H9 (cell line): ENCODE measurements at regions not wholly inside any gene's neighbourhood (a gene's known extent, or its start where the extent isn't known, plus 50 kb on each side); places are given as distances from the start of the nearest gene placed in this dataset.
"Not testable (repeated sequence)": the region's sequence is repeated elsewhere in the genome, so short reads cannot be mapped to it uniquely, and the experiment has no call there.

ENCODE experiments used
- DNase-seq: peaks from one replicate; pipeline ENCODE4 v3.0.0-alpha.2; 2017
- H2AFZ ChIP-seq: one replicate; pipeline ENCODE4 v1.6.1; 2013; ENCODE audit warnings: mild to moderate bottlenecking, low read length, control low read depth, moderate library complexity
- H2AK5ac ChIP-seq: 2 replicates; pipeline ENCODE4 v1.6.1; 2013; ENCODE audit warnings: low read length, control low read depth, mixed read lengths; ENCODE audit not compliant: insufficient read length
- H2BK120ac ChIP-seq: one replicate; pipeline ENCODE4 v1.6.1; 2013; ENCODE audit warnings: low read depth, mild to moderate bottlenecking, low read length, control low read depth, inconsistent platforms; ENCODE audit not compliant: poor library complexity, severe bottlenecking
- H2BK12ac ChIP-seq: 2 replicates; pipeline ENCODE4 v1.6.1; 2013; ENCODE audit warnings: low read length, control low read depth, mixed read lengths, low read depth; ENCODE audit not compliant: insufficient read length
- H2BK15ac ChIP-seq: 2 replicates; pipeline ENCODE4 v1.6.1; 2013; ENCODE audit warnings: low read depth, low read length, control low read depth
- H2BK20ac ChIP-seq: one replicate; pipeline ENCODE4 v1.6.1; 2013; ENCODE audit warnings: low read depth, mild to moderate bottlenecking, low read length, control low read depth, inconsistent platforms; ENCODE audit not compliant: poor library complexity, severe bottlenecking
- H2BK5ac ChIP-seq: 2 replicates; pipeline ENCODE4 v1.6.1; 2013; ENCODE audit warnings: low read length, control low read depth, mixed read lengths; ENCODE audit not compliant: insufficient read length
- H3K14ac ChIP-seq: 2 replicates; pipeline ENCODE4 v1.6.1; 2013; ENCODE audit warnings: low read length, control low read depth; ENCODE audit not compliant: insufficient read depth
- H3K18ac ChIP-seq: 2 replicates; pipeline ENCODE4 v1.6.1; 2013; ENCODE audit warnings: low read depth, mild to moderate bottlenecking, mixed read lengths, low read length, control low read depth; ENCODE audit not compliant: insufficient read length
- H3K23ac ChIP-seq: 2 replicates; pipeline ENCODE4 v1.6.1; 2013; ENCODE audit warnings: low read length, control low read depth, mixed read lengths, low read depth; ENCODE audit not compliant: insufficient read length
- H3K23me2 ChIP-seq: 2 replicates; pipeline ENCODE4 v1.6.1; 2013; ENCODE audit warnings: low read depth, mild to moderate bottlenecking, mixed read lengths, low read length, control low read depth; ENCODE audit not compliant: insufficient read length, poor library complexity, severe bottlenecking
- H3K27ac ChIP-seq: 2 replicates; pipeline ENCODE4 v1.5.1; 2013; ENCODE audit warnings: low read length, control low read depth, mixed read lengths, low read depth; ENCODE audit not compliant: insufficient read length
- H3K27me3 ChIP-seq: 2 replicates; pipeline ENCODE4 v1.6.1; 2013; ENCODE audit warnings: low read length, control low read depth, inconsistent platforms; ENCODE audit not compliant: insufficient read depth
- H3K4ac ChIP-seq: 2 replicates; pipeline ENCODE4 v1.6.1; 2013; ENCODE audit warnings: low read depth, mild to moderate bottlenecking, control low read depth, inconsistent platforms, low read length, moderate library complexity
- H3K4me1 ChIP-seq: 2 replicates; pipeline ENCODE4 v1.6.1; 2013; ENCODE audit warnings: low read length, control low read depth, inconsistent platforms; ENCODE audit not compliant: insufficient read depth
- H3K4me2 ChIP-seq: 2 replicates; pipeline ENCODE4 v1.6.1; 2013; ENCODE audit warnings: low read length, control low read depth, mixed read lengths; ENCODE audit not compliant: insufficient read length, insufficient read depth
- H3K56ac ChIP-seq: 2 replicates; pipeline ENCODE4 v1.6.1; 2013; ENCODE audit warnings: low read depth, mild to moderate bottlenecking, mixed read lengths, low read length, control low read depth; ENCODE audit not compliant: insufficient read length
- H3K79me1 ChIP-seq: 2 replicates; pipeline ENCODE4 v1.6.1; 2013; ENCODE audit warnings: low read depth, mild to moderate bottlenecking, moderate library complexity, low read length, control low read depth, inconsistent platforms; ENCODE audit not compliant: insufficient read depth, poor library complexity, severe bottlenecking
- H3K79me2 ChIP-seq: 2 replicates; pipeline ENCODE4 v1.6.1; 2013; ENCODE audit warnings: low read length, control low read depth, inconsistent platforms; ENCODE audit not compliant: insufficient read depth
- H3K9ac ChIP-seq: 2 replicates; pipeline ENCODE4 v1.6.1; 2013; ENCODE audit warnings: low read length, control low read depth, mixed read lengths; ENCODE audit not compliant: insufficient read length; ENCODE audit errors: extremely low read depth
- H3K9me3 ChIP-seq: one replicate; pipeline ENCODE4 v1.6.1; 2013; ENCODE audit warnings: low read depth, low read length, inconsistent platforms; ENCODE audit not compliant: control insufficient read depth
- H3T11ph ChIP-seq: one replicate; pipeline ENCODE4 v1.6.1; 2013; ENCODE audit warnings: mild to moderate bottlenecking, low read length, control low read depth, inconsistent platforms
- H4K20me1 ChIP-seq: one replicate; pipeline ENCODE4 v1.6.1; 2013; ENCODE audit not compliant: control insufficient read depth, insufficient read length, insufficient read depth
- H4K5ac ChIP-seq: 2 replicates; pipeline ENCODE4 v1.6.1; 2013; ENCODE audit warnings: low read depth, mild to moderate bottlenecking, mixed read lengths, low read length, control low read depth; ENCODE audit not compliant: insufficient read length
- H4K8ac ChIP-seq: replicated peaks from 2 replicates; pipeline ENCODE4 v1.6.1; 2013; ENCODE audit warnings: low read length, control low read depth, mixed read lengths, low read depth; ENCODE audit not compliant: insufficient read length
- H4K91ac ChIP-seq: 2 replicates; pipeline ENCODE4 v1.6.1; 2013; ENCODE audit warnings: low read depth, mild to moderate bottlenecking, moderate library complexity, mixed read lengths, low read length, control low read depth; ENCODE audit not compliant: insufficient read length
- H3K27ac Mint-ChIP-seq, 3 experiments: 2 replicates in 2 of 3; 3 replicates in 1 of 3; pipeline ENCODE4 v1.8.0; 2020 to 2021; ENCODE audit warnings: mixed read lengths in 3 of 3, mild to moderate bottlenecking in 1 of 3, moderate library complexity in 1 of 3
- H3K27me3 Mint-ChIP-seq: 2 replicates; pipeline ENCODE4 v1.8.0; 2021; ENCODE audit warnings: low read depth, mild to moderate bottlenecking, moderate library complexity, mixed read lengths
- H3K36me3 Mint-ChIP-seq, 3 experiments: 2 replicates in 2 of 3; 3 replicates in 1 of 3; pipeline ENCODE4 v1.8.0; 2020 to 2021; ENCODE audit warnings: low read depth in 3 of 3, mixed read lengths in 3 of 3; ENCODE audit not compliant: insufficient read depth in 1 of 3
- H3K4me1 Mint-ChIP-seq, 2 experiments: 2 replicates each; pipeline ENCODE4 v1.8.0; 2020; ENCODE audit warnings: mixed read lengths in 2 of 2
- H3K4me3 Mint-ChIP-seq, 2 experiments: 2 replicates in 1 of 2; 3 replicates in 1 of 2; pipeline ENCODE4 v1.8.0; 2020 to 2021; ENCODE audit warnings: mild to moderate bottlenecking in 2 of 2, mixed read lengths in 2 of 2, moderate library complexity in 1 of 2
- H3K9me3 Mint-ChIP-seq, 2 experiments: 2 replicates in 1 of 2; 3 replicates in 1 of 2; pipeline ENCODE4 v1.8.0; 2020; ENCODE audit warnings: mild to moderate bottlenecking in 2 of 2, mixed read lengths in 2 of 2, moderate library complexity in 1 of 2
- WGBS: extraction: QIAGEN DNeasy Blood & Tissue Kit; methylation state at CpG from one replicate; pipeline ENCODE4 v1.1.7; 2013; ENCODE audit warnings: missing lambda C conversion rate, low lambda C conversion rate, mixed read lengths; ENCODE audit not compliant: insufficient read length; ENCODE audit errors: extremely low coverage; 5-methylcytosine and 5-hydroxymethylcytosine counted together
- TF ChIP-seq, protein P1 (sequence below): fragments of 200-600 bp; sonication (generic); conservative IDR thresholded peaks from 3 replicates; pipeline ENCODE4 v1.8.0; 2021; ENCODE audit warnings: antibody characterized with exemption, mild to moderate bottlenecking

DNA sequence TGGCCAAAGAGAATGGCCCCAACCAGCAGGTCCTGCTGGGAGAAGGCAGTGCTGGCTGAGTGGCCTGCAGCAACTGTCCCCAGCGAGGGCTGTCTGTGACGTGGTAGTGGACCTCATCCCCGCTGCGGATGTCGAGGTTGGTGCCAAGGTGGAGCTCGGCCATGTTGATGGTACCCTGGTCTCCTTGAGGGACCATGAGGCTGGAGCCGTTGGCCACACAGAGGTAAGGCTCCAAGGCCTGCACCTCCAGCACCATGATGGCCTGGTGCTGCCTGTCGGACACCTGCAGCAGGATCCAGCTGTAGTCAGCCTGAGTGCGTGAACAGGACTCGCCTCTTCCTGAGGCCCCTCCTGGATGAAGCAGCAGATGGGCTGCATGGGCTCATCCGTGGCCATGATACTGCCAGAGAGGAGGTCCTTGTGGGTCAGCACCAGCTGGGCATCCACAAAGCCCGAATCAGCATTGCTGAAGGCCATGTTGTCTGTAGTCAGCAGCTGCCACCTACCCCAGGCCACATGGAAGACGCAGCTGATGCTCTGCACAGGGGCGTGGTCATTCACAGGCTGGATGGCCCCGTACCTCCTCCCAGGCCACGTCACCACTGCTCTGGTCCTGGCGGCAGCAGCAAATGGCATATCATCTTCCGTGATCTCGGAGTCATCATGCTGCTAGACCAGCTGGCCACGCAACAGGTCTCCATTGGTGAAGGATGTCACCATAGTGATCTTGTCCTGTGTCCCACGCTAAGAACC is 167.5 kb downstream of the GOLGA6L4 start:
- no CpG with 5 or more reads among the region's 21 CpGs for WGBS
- H3K9me3 ChIP-seq = no peaks in the 10 kb centered on the region
- H3K27me3 Mint-ChIP-seq = peaks cover 21% of the 10 kb centered on the region

DNA sequence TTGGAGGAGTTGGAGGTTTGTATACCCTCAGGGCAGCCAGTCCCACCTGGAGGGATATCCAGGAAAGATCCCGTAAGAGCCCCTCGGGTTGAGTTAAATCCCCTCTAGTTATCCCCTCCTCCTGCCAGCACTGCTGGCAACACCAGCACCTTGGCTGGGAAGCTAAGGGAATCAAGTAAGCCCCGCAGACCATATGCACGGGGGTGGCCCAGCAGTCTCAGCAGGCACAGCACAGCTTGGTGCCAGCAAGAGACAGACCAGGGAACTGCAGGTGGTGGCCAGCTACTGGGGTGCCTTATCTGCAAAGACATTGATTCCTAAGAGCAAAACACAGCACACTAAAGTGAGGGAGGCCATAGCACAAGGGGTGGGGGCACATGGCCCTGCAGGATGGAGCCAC is 173.8 kb downstream of the GOLGA6L4 start:
- not testable (repeated sequence) for H3K14ac ChIP-seq, H3K4me1 Mint-ChIP-seq, H2BK20ac ChIP-seq, H2BK15ac ChIP-seq, H3K27me3 ChIP-seq, H3T11ph ChIP-seq, H4K20me1 ChIP-seq, H3K9me3 Mint-ChIP-seq, H3K9ac ChIP-seq, H3K4ac ChIP-seq, H3K27ac ChIP-seq, H3K27me3 Mint-ChIP-seq, H3K36me3 Mint-ChIP-seq, H3K4me3 Mint-ChIP-seq, H4K8ac ChIP-seq, H3K4me1 ChIP-seq, H2BK5ac ChIP-seq, H3K79me2 ChIP-seq, H2AK5ac ChIP-seq, H3K79me1 ChIP-seq, H2AFZ ChIP-seq, DNase-seq, H3K9me3 ChIP-seq, H3K23me2 ChIP-seq, H4K91ac ChIP-seq, H3K4me2 ChIP-seq, H3K27ac Mint-ChIP-seq, H3K18ac ChIP-seq, H4K5ac ChIP-seq, H3K23ac ChIP-seq, H2BK12ac ChIP-seq, H2BK120ac ChIP-seq, H3K56ac ChIP-seq
- no CpG with 5 or more reads among the region's 4 CpGs for WGBS

More for the DNA sequence above, 167.5 kb downstream of the GOLGA6L4 start:
- Histone ChIP-seq H2AFZ (no peak overlapping the region), H2BK20ac (no peak overlapping the region), H3K23me2 (no peaks in the 10 kb centered on the region), H3K27me3 (no peaks in the 10 kb centered on the region), H3K79me1 (no peaks in the 10 kb centered on the region), H4K20me1 (no peaks in the 10 kb centered on the region), H2BK120ac (no peak overlapping the region), H3K14ac (no peak overlapping the region), H3K27ac (no peak overlapping the region), H4K91ac (no peak overlapping the region), H2BK12ac (no peak overlapping the region), H3K4me2 (no peak overlapping the region), H3K9ac (no peak overlapping the region), H3K23ac (no peak overlapping the region), H3K56ac (no peak overlapping the region), H4K5ac (no peak overlapping the region), H3T11ph (no peak overlapping the region), H3K79me2 (no peaks in the 10 kb centered on the region), H3K18ac (no peak overlapping the region), H2BK15ac (no peak overlapping the region), H4K8ac (no peak overlapping the region), H2AK5ac (no peak overlapping the region), H3K4me1 (no peaks in the 10 kb centered on the region), H3K4ac (no peak overlapping the region), H2BK5ac (no peak overlapping the region)
- Mint-ChIP-seq H3K36me3 (peaks cover 0 to 3% (median 0%) of the 10 kb centered on the region in 3 experiments; a peak in 2 of 7 replicates), H3K4me3 (no peak overlapping the region), H3K9me3 (peaks cover 4 to 6% of the 10 kb centered on the region in 2 experiments; a peak in 4 of 5 replicates), H3K27ac (no peak overlapping the region), H3K4me1 (no peaks in the 10 kb centered on the region)
- DNase-seq = no peak
- TF ChIP-seq, protein P1, sequence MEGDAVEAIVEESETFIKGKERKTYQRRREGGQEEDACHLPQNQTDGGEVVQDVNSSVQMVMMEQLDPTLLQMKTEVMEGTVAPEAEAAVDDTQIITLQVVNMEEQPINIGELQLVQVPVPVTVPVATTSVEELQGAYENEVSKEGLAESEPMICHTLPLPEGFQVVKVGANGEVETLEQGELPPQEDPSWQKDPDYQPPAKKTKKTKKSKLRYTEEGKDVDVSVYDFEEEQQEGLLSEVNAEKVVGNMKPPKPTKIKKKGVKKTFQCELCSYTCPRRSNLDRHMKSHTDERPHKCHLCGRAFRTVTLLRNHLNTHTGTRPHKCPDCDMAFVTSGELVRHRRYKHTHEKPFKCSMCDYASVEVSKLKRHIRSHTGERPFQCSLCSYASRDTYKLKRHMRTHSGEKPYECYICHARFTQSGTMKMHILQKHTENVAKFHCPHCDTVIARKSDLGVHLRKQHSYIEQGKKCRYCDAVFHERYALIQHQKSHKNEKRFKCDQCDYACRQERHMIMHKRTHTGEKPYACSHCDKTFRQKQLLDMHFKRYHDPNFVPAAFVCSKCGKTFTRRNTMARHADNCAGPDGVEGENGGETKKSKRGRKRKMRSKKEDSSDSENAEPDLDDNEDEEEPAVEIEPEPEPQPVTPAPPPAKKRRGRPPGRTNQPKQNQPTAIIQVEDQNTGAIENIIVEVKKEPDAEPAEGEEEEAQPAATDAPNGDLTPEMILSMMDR = no peak
